CD8-positive, alpha-beta memory T cell (primary cell): ENCODE measurements at regions not wholly inside any gene's neighbourhood (a gene's known extent, or its start where the extent isn't known, plus 50 kb on each side); places are given as distances from the start of the nearest gene placed in this dataset.

Experiments used
- CTCF ChIA-PET: fragments of 350-600 bp; sonication (Branson Sonifier 250); formaldehyde crosslinking; loops from one replicate; lab custom pipeline; 2021; ENCODE audit warnings: antibody characterized with exemption; lab: Charles Lee
- POLR2A ChIA-PET: fragments of 350-600 bp; sonication (Branson Sonifier 250); formaldehyde crosslinking; loops from one replicate; lab custom pipeline; 2021; ENCODE audit warnings: antibody characterized with exemption; lab: Charles Lee
- DNase-seq, 5 donors: peaks; one replicate each; pipeline versions ENCODE4 v3.0.0 to v3.0.0-alpha.2; 2020 to 2022; ENCODE audit warnings: mixed read lengths in 1 of 5
- H3K27ac ChIP-seq: one replicate; pipeline ENCODE4 v1.7.0; 2013; ENCODE audit warnings: low read depth, mild to moderate bottlenecking, low read length, moderate library complexity
- H3K27me3 ChIP-seq: 2 replicates; pipeline ENCODE4 v1.7.0; 2013; ENCODE audit warnings: low read length, mild to moderate bottlenecking; ENCODE audit not compliant: insufficient read depth, poor library complexity, severe bottlenecking
- H3K36me3 ChIP-seq: 2 replicates; pipeline ENCODE4 v1.7.0; 2013; ENCODE audit warnings: mild to moderate bottlenecking, low read length, moderate library complexity; ENCODE audit not compliant: insufficient read depth
- H3K4me1 ChIP-seq: 2 replicates; pipeline ENCODE4 v1.7.0; 2013; ENCODE audit warnings: mild to moderate bottlenecking, low read length, moderate library complexity; ENCODE audit not compliant: insufficient read depth
- H3K4me3 ChIP-seq: 2 replicates; pipeline ENCODE4 v1.7.0; 2013; ENCODE audit warnings: mild to moderate bottlenecking, low read length
- H3K9me3 ChIP-seq: 2 replicates; pipeline ENCODE4 v1.7.0; 2013; ENCODE audit warnings: mild to moderate bottlenecking, low read length
- H3K27ac Mint-ChIP-seq, 8 donors: one replicate each; pipeline ENCODE4 v1.8.0; 2020 to 2021; ENCODE audit warnings: mixed read lengths in 8 of 8, mild to moderate bottlenecking in 6 of 8, inconsistent platforms in 3 of 8, moderate library complexity in 3 of 8
- H3K27me3 Mint-ChIP-seq, 2 donors: one replicate each; pipeline ENCODE4 v1.8.0; 2020 to 2021; ENCODE audit warnings: mixed read lengths in 2 of 2, mild to moderate bottlenecking in 1 of 2, moderate library complexity in 1 of 2
- H3K36me3 Mint-ChIP-seq, 3 donors: one replicate each; pipeline ENCODE4 v1.8.0; 2020 to 2021; ENCODE audit warnings: mixed read lengths in 3 of 3, inconsistent platforms in 1 of 3, mild to moderate bottlenecking in 1 of 3
- H3K4me1 Mint-ChIP-seq, 3 donors: one replicate each; pipeline ENCODE4 v1.8.0; 2020 to 2021; ENCODE audit warnings: mixed read lengths in 3 of 3, inconsistent platforms in 1 of 3, mild to moderate bottlenecking in 1 of 3
- H3K4me3 Mint-ChIP-seq, 7 donors: one replicate each; pipeline ENCODE4 v1.8.0; 2020 to 2021; ENCODE audit warnings: mixed read lengths in 7 of 7, mild to moderate bottlenecking in 6 of 7, moderate library complexity in 4 of 7, inconsistent platforms in 2 of 7
- H3K9me3 Mint-ChIP-seq, 5 donors: one replicate each; pipeline ENCODE4 v1.8.0; 2020 to 2022; ENCODE audit warnings: mixed read lengths in 5 of 5, mild to moderate bottlenecking in 3 of 5, moderate library complexity in 2 of 5, inconsistent platforms in 1 of 5

DNA sequence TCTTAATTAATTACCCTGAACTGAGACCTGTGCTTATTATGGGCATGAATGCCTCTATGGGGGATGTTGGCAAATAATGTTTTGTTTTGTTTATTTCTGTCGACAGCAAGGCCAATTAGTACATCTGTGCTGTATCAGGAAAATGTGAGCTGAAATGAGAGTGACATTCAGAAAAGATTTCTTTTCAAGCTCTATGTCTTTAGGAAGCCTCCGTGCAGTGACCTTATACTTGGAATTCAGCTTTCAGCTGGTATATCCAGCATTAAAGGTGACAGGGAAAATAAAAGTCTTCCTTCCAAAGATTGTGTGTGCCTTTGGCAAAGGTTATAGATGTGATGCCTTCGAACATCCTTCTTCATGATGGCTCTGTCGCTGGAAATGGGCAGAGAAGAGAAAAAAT, 1061.1 kb downstream of the SORCS3 start:
- Mint-ChIP-seq H3K4me1 (no peaks in the 10 kb centered on the region), H3K9me3 (peaks cover 0 to 13% (median 12%) of the 10 kb centered on the region in 5 donors), H3K36me3 (no peaks in the 10 kb centered on the region)

DNA sequence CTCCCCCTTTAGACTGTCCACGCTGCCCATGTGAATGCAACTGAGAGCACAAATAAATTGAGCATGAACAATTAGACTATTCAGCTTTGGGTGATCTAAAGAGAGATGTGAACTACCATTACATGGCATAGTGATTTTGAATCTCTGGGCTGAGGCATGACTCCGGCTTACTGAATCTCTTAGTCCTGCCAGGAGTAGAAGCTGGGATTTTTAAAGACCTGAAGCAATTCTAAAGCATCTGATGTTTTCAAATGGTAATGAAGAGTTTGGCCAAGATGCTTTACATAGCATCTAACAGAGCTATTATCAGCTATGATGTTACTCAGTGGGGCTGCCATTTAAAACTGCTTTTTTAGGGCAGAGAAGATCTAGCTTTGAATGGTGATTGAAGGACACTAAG, 1059.1 kb downstream of the SORCS3 start:
- Histone ChIP-seq H3K36me3 (no peaks in the 10 kb centered on the region), H3K9me3 (no peaks in the 10 kb centered on the region), H3K4me1 (no peaks in the 10 kb centered on the region), H3K27me3 (no peaks in the 10 kb centered on the region), H3K27ac (no peak overlapping the region), H3K4me3 (no peak overlapping the region)
- ChIA-PET POLR2A (no interaction called here), CTCF (no interaction called here)
- Mint-ChIP-seq H3K9me3 (peaks cover 0 to 20% (median 11%) of the 10 kb centered on the region in 5 donors), H3K4me1 (no peaks in the 10 kb centered on the region), H3K4me3 (no peak overlapping the region), H3K27ac (no peak overlapping the region), H3K36me3 (no peaks in the 10 kb centered on the region), H3K27me3 (no peaks in the 10 kb centered on the region)
- no peak for DNase-seq

More for the DNA sequence above, 1061.1 kb downstream of the SORCS3 start:
- Mint-ChIP-seq H3K27me3 (no peaks in the 10 kb centered on the region), H3K4me3 (no peak overlapping the region), H3K27ac (no peak overlapping the region)
- Histone ChIP-seq H3K9me3 (no peaks in the 10 kb centered on the region), H3K36me3 (no peaks in the 10 kb centered on the region), H3K27me3 (no peaks in the 10 kb centered on the region), H3K4me3 (no peak overlapping the region), H3K27ac (no peak overlapping the region), H3K4me1 (no peaks in the 10 kb centered on the region)
- POLR2A ChIA-PET: no interaction called here
- CTCF ChIA-PET: no interaction called here
- no peak for DNase-seq

- Histone ChIP-seq H3K4me3 (no peak overlapping the region), H3K36me3 (no peaks in the 10 kb centered on the region), H3K27ac (no peak overlapping the region), H3K4me1 (no peaks in the 10 kb centered on the region), H3K27me3 (no peaks in the 10 kb centered on the region), H3K9me3 (no peaks in the 10 kb centered on the region)
- Mint-ChIP-seq H3K4me1 (no peaks in the 10 kb centered on the region), H3K27me3 (no peaks in the 10 kb centered on the region), H3K27ac (no peak overlapping the region), H3K9me3 (peaks cover 2 to 20% (median 11%) of the 10 kb centered on the region in 5 donors), H3K36me3 (no peaks in the 10 kb centered on the region), H3K4me3 (no peak overlapping the region)
- POLR2A ChIA-PET: no interaction called here
- CTCF ChIA-PET: no interaction called here
- no peak for DNase-seq
Measured at GRCh38 chr10:105699504-105699903, 1058.4 kb downstream of the SORCS3 start.

- no peaks in the 10 kb centered on the region for H3K4me1 ChIP-seq
- H3K4me3 ChIP-seq: no peak overlapping the region
- H3K27ac Mint-ChIP-seq: no peak overlapping the region
- no peaks in the 10 kb centered on the region for H3K36me3 ChIP-seq
- H3K4me1 Mint-ChIP-seq: no peaks in the 10 kb centered on the region
- H3K27ac ChIP-seq: no peak overlapping the region
- ChIA-PET CTCF (no interaction called here), POLR2A (no interaction called here)
- no peaks in the 10 kb centered on the region for H3K27me3 ChIP-seq
- no peaks in the 10 kb centered on the region for H3K36me3 Mint-ChIP-seq
- H3K9me3 ChIP-seq: no peaks in the 10 kb centered on the region
- DNase-seq: no peak
- peaks cover 2 to 20% (median 15%) of the 10 kb centered on the region in 5 donors for H3K9me3 Mint-ChIP-seq
- no peak overlapping the region for H3K4me3 Mint-ChIP-seq
- no peaks in the 10 kb centered on the region for H3K27me3 Mint-ChIP-seq
Measured at GRCh38 chr10:105698592-105698991, 1057.5 kb downstream of the SORCS3 start.

DNA sequence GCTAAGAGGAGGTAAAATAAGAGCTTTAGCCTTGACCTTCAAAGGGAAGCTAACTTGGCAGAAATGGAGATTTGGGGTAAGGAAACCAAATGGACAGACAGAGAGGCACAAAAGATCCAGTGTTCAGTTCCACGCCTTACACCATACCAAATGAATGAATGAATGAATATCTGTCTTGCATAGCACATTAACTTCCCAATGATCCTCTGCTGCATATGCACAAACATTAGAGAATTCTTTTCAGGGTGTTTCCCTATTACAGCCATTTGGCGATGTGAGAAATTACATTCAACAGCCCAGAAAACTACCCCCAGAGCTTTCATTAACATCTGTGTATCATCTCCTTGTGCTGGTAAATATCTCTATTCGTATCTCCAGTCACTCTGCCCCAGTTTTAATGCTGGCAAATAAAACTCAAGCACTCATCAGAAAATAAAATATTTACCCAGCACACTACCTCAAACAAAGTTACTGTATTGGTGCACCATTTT, 1056.2 kb downstream of the SORCS3 start:
- H3K4me1 Mint-ChIP-seq: no peaks in the 10 kb centered on the region
- H3K36me3 Mint-ChIP-seq: no peaks in the 10 kb centered on the region
- Histone ChIP-seq H3K9me3 (no peaks in the 10 kb centered on the region), H3K4me1 (no peaks in the 10 kb centered on the region), H3K36me3 (no peaks in the 10 kb centered on the region), H3K4me3 (no peak overlapping the region), H3K27me3 (no peaks in the 10 kb centered on the region), H3K27ac (no peak overlapping the region)
- DNase-seq: no peak
- H3K27ac Mint-ChIP-seq: no peak overlapping the region
- POLR2A ChIA-PET: no interaction called here
- CTCF ChIA-PET: no interaction called here
- H3K9me3 Mint-ChIP-seq: peaks cover 2 to 19% (median 12%) of the 10 kb centered on the region in 5 donors
- no peaks in the 10 kb centered on the region for H3K27me3 Mint-ChIP-seq
- H3K4me3 Mint-ChIP-seq: no peak overlapping the region

- ChIA-PET CTCF (no interaction called here), POLR2A (no interaction called here)
- no peak overlapping the region for H3K4me3 Mint-ChIP-seq
- peaks cover 2 to 20% (median 8%) of the 10 kb centered on the region in 5 donors for H3K9me3 Mint-ChIP-seq
- DNase-seq: no peak
- H3K4me1 ChIP-seq: no peaks in the 10 kb centered on the region
- H3K4me3 ChIP-seq: no peak overlapping the region
- no peaks in the 10 kb centered on the region for H3K27me3 ChIP-seq
- H3K27me3 Mint-ChIP-seq: no peaks in the 10 kb centered on the region
- no peaks in the 10 kb centered on the region for H3K36me3 ChIP-seq
- H3K4me1 Mint-ChIP-seq: no peaks in the 10 kb centered on the region
- no peak overlapping the region for H3K27ac Mint-ChIP-seq
- no peaks in the 10 kb centered on the region for H3K9me3 ChIP-seq
- no peaks in the 10 kb centered on the region for H3K36me3 Mint-ChIP-seq
- H3K27ac ChIP-seq: no peak overlapping the region
Measured at GRCh38 chr10:105691811-105692210, 1050.7 kb downstream of the SORCS3 start.

GRCh38 chr10:105682911-105683310, 1041.8 kb downstream of the SORCS3 start:
- Histone ChIP-seq H3K27ac (no peak overlapping the region), H3K36me3 (no peaks in the 10 kb centered on the region), H3K4me3 (no peak overlapping the region), H3K27me3 (no peaks in the 10 kb centered on the region), H3K4me1 (no peaks in the 10 kb centered on the region), H3K9me3 (no peaks in the 10 kb centered on the region)
- H3K4me1 Mint-ChIP-seq: no peaks in the 10 kb centered on the region
- DNase-seq: no peak
- peaks cover 0 to 2% of the 10 kb centered on the region in 2 donors for H3K27me3 Mint-ChIP-seq
- ChIA-PET POLR2A (no interaction called here), CTCF (no interaction called here)
- no peak overlapping the region for H3K4me3 Mint-ChIP-seq
- no peak overlapping the region for H3K27ac Mint-ChIP-seq
- peaks cover 13 to 26% (median 17%) of the 10 kb centered on the region in 5 donors for H3K9me3 Mint-ChIP-seq
- H3K36me3 Mint-ChIP-seq: no peaks in the 10 kb centered on the region

DNA sequence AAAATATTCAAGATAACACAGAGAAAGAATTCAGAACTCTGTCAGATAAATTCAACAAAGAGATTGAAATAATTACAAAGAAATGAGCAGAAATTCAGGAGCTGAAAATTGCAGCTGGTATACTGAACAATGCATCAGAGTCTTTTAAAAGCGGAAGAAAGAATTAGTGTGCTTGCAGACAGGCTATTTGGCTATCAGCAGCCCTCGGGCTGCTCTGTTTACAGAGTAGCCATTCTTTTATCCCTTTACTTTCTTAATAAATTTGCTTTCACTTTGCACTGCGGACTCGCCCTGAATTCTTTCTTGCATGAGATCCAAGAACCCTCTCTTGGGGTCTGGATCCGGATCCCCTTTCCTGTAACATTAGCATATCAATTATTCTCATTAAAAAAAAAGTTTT, 1040.0 kb downstream of the SORCS3 start:
- Histone ChIP-seq H3K4me3 (no peak overlapping the region), H3K9me3 (no peaks in the 10 kb centered on the region), H3K36me3 (no peaks in the 10 kb centered on the region), H3K4me1 (no peaks in the 10 kb centered on the region), H3K27me3 (no peaks in the 10 kb centered on the region), H3K27ac (no peak overlapping the region)
- ChIA-PET POLR2A (no interaction called here), CTCF (no interaction called here)
- Mint-ChIP-seq H3K9me3 (peaks cover 8 to 22% (median 15%) of the 10 kb centered on the region in 5 donors), H3K27ac (no peak overlapping the region), H3K27me3 (peaks cover 0 to 2% of the 10 kb centered on the region in 2 donors), H3K4me3 (no peak overlapping the region), H3K36me3 (no peaks in the 10 kb centered on the region), H3K4me1 (no peaks in the 10 kb centered on the region)
- no peak for DNase-seq

- no peak overlapping the region for H3K27ac ChIP-seq
- no peak overlapping the region for H3K4me3 Mint-ChIP-seq
- H3K9me3 ChIP-seq: no peaks in the 10 kb centered on the region
- no peak overlapping the region for H3K4me3 ChIP-seq
- H3K36me3 Mint-ChIP-seq: no peaks in the 10 kb centered on the region
- no peaks in the 10 kb centered on the region for H3K27me3 Mint-ChIP-seq
- H3K4me1 Mint-ChIP-seq: no peaks in the 10 kb centered on the region
- ChIA-PET POLR2A (no interaction called here), CTCF (no interaction called here)
- no peaks in the 10 kb centered on the region for H3K36me3 ChIP-seq
- no peaks in the 10 kb centered on the region for H3K27me3 ChIP-seq
- no peak for DNase-seq
- no peak overlapping the region for H3K27ac Mint-ChIP-seq
- H3K9me3 Mint-ChIP-seq: peaks cover 4 to 22% (median 15%) of the 10 kb centered on the region in 5 donors
- no peaks in the 10 kb centered on the region for H3K4me1 ChIP-seq
Measured at GRCh38 chr10:105679781-105680180, 1038.7 kb downstream of the SORCS3 start.
